Calu3 (cell line): ENCODE measurements at regions not wholly inside any gene's neighbourhood (a gene's known extent, or its start where the extent isn't known, plus 50 kb on each side); places are given as distances from the start of the nearest gene placed in this dataset.

Experiments
- BruUV-seq: library from RNA; stranded (reverse); fragments of 400-500 nt; replicated peaks from 2 replicates; lab custom pipeline; 2021; lab: Mats Ljungman, UMichigan
- CTCF ChIA-PET: fragments of 300-600 bp; sonication (Branson Sonifier 250); formaldehyde crosslinking; loops from one replicate; lab custom pipeline; 2022; ENCODE audit warnings: antibody characterized with exemption; lab: Charles Lee
- DNase-seq: peaks from one replicate; pipeline ENCODE4 v3.0.0; 2022
- H3K27ac Mint-ChIP-seq: one replicate; pipeline ENCODE4 v1.8.0; 2022; ENCODE audit warnings: mixed read lengths; ENCODE audit not compliant: unreplicated experiment
- H3K27me3 Mint-ChIP-seq: one replicate; pipeline ENCODE4 v1.8.0; 2022; ENCODE audit warnings: mixed read lengths; ENCODE audit not compliant: unreplicated experiment
- H3K36me3 Mint-ChIP-seq: one replicate; pipeline ENCODE4 v1.8.0; 2022; ENCODE audit warnings: mild to moderate bottlenecking, moderate library complexity, mixed read lengths; ENCODE audit not compliant: insufficient read depth, unreplicated experiment
- H3K4me1 Mint-ChIP-seq: one replicate; pipeline ENCODE4 v1.8.0; 2022; ENCODE audit warnings: mild to moderate bottlenecking, low read depth, mixed read lengths; ENCODE audit not compliant: unreplicated experiment
- H3K4me3 Mint-ChIP-seq: one replicate; pipeline ENCODE4 v1.8.0; 2022; ENCODE audit warnings: mild to moderate bottlenecking, low read depth, moderate library complexity, mixed read lengths; ENCODE audit not compliant: unreplicated experiment
- H3K9me3 Mint-ChIP-seq: one replicate; pipeline ENCODE4 v1.8.0; 2022; ENCODE audit warnings: low read depth, mixed read lengths; ENCODE audit not compliant: unreplicated experiment
- CTCF ChIP-seq: fragments of 200-600 bp; IDR thresholded peaks from one replicate; pipeline ENCODE4 v1.8.0; 2022; ENCODE audit warnings: antibody characterized with exemption; ENCODE audit not compliant: unreplicated experiment
- intact Hi-C: fragments of 100-400 bp; cut with micrococcal nuclease; formaldehyde crosslinking; loops from one replicate; pipeline ENCODE4 v1.10.0; 2022; ENCODE audit not compliant: unreplicated experiment

- intact Hi-C loops = no loop called here
Measured at GRCh38 chr3:86740751-86741150, 250.2 kb downstream of the VGLL3 start.

GRCh38 chr3:86739244-86739643 lies 251.7 kb downstream of the VGLL3 start:
- Mint-ChIP-seq H3K36me3 (no peaks in the 10 kb centered on the region), H3K4me3 (no peak overlapping the region), H3K4me1 (no peaks in the 10 kb centered on the region), H3K27me3 (no peaks in the 10 kb centered on the region), H3K27ac (no peak overlapping the region), H3K9me3 (no peaks in the 10 kb centered on the region)
- CTCF ChIA-PET = no interaction called here
- intact Hi-C loops = no loop called here
- no TSS peak for BruUV-seq
- no peak for TF ChIP-seq CTCF
- no peak for DNase-seq

More at GRCh38 chr3:86740751-86741150, 250.2 kb downstream of the VGLL3 start:
- no peak for DNase-seq
- BruUV-seq = no TSS peak
- CTCF ChIA-PET = no interaction called here
- Mint-ChIP-seq H3K4me1 (no peaks in the 10 kb centered on the region), H3K27ac (no peak overlapping the region), H3K4me3 (no peak overlapping the region), H3K36me3 (no peaks in the 10 kb centered on the region), H3K9me3 (no peaks in the 10 kb centered on the region), H3K27me3 (no peaks in the 10 kb centered on the region)
- no peak for TF ChIP-seq CTCF

- intact Hi-C loops = no loop called here
- no peaks in the 10 kb centered on the region for H3K4me1 Mint-ChIP-seq
- CTCF ChIA-PET = no interaction called here
- BruUV-seq = no TSS peak
- no peaks in the 10 kb centered on the region for H3K27me3 Mint-ChIP-seq
- no peak overlapping the region for H3K4me3 Mint-ChIP-seq
- H3K9me3 Mint-ChIP-seq = no peaks in the 10 kb centered on the region
- no peak overlapping the region for H3K27ac Mint-ChIP-seq
- no peak for DNase-seq
- no peaks in the 10 kb centered on the region for H3K36me3 Mint-ChIP-seq
- no peak for TF ChIP-seq CTCF
Measured at GRCh38 chr3:86738684-86739083, 252.3 kb downstream of the VGLL3 start.

GRCh38 chr3:86737517-86737916 lies 253.4 kb downstream of the VGLL3 start:
- H3K36me3 Mint-ChIP-seq = no peaks in the 10 kb centered on the region
- no TSS peak for BruUV-seq
- intact Hi-C loops = no loop called here
- no peak for DNase-seq
- no peak for TF ChIP-seq CTCF
- no peak overlapping the region for H3K27ac Mint-ChIP-seq
- no peaks in the 10 kb centered on the region for H3K27me3 Mint-ChIP-seq
- no peaks in the 10 kb centered on the region for H3K4me1 Mint-ChIP-seq
- CTCF ChIA-PET = no interaction called here
- H3K4me3 Mint-ChIP-seq = no peak overlapping the region
- H3K9me3 Mint-ChIP-seq = no peaks in the 10 kb centered on the region
